T-helper 1 cell treated with Interleukin-12 subunit alpha and Interleukin-12 subunit beta and Interleukin-4 antibody, amounts not matched to agents 30 μg/mL and 1 μg/mL, for 36 hours (primary cell): ENCODE measurements at regions not wholly inside any gene's neighbourhood (a gene's known extent, or its start where the extent isn't known, plus 50 kb on each side); places are given as distances from the start of the nearest gene placed in this dataset.

Experiments used
- H3K27ac Mint-ChIP-seq: one replicate; pipeline ENCODE4 v1.8.0; 2021; ENCODE audit warnings: mild to moderate bottlenecking, mixed read lengths
- H3K27me3 Mint-ChIP-seq: one replicate; pipeline ENCODE4 v1.8.0; 2021; ENCODE audit warnings: low read depth, mixed read lengths
- H3K36me3 Mint-ChIP-seq: one replicate; pipeline ENCODE4 v1.8.0; 2021; ENCODE audit warnings: low read depth, mixed read lengths
- H3K4me1 Mint-ChIP-seq: one replicate; pipeline ENCODE4 v1.8.0; 2021; ENCODE audit warnings: low read depth, mixed read lengths
- H3K4me3 Mint-ChIP-seq: one replicate; pipeline ENCODE4 v1.8.0; 2021; ENCODE audit warnings: mild to moderate bottlenecking, moderate library complexity, mixed read lengths
- H3K9me3 Mint-ChIP-seq: one replicate; pipeline ENCODE4 v1.8.0; 2021; ENCODE audit warnings: mixed read lengths

GRCh38 chr6:37561361-37561760, 61.7 kb upstream of the CCDC167 start:
- H3K4me1 Mint-ChIP-seq: peaks cover 5% of the 10 kb centered on the region
- no peaks in the 10 kb centered on the region for H3K9me3 Mint-ChIP-seq
- H3K27me3 Mint-ChIP-seq: peaks cover 40% of the 10 kb centered on the region
- no peaks in the 10 kb centered on the region for H3K36me3 Mint-ChIP-seq
- no peak overlapping the region for H3K27ac Mint-ChIP-seq
- H3K4me3 Mint-ChIP-seq: no peak overlapping the region

GRCh38 chr6:37560737-37561103, 61.0 kb upstream of the CCDC167 start:
- peaks cover 40% of the 10 kb centered on the region for H3K27me3 Mint-ChIP-seq
- peaks cover 6% of the 10 kb centered on the region for H3K4me1 Mint-ChIP-seq
- H3K4me3 Mint-ChIP-seq: no peak overlapping the region
- no peaks in the 10 kb centered on the region for H3K9me3 Mint-ChIP-seq
- no peak overlapping the region for H3K27ac Mint-ChIP-seq
- H3K36me3 Mint-ChIP-seq: no peaks in the 10 kb centered on the region

DNA sequence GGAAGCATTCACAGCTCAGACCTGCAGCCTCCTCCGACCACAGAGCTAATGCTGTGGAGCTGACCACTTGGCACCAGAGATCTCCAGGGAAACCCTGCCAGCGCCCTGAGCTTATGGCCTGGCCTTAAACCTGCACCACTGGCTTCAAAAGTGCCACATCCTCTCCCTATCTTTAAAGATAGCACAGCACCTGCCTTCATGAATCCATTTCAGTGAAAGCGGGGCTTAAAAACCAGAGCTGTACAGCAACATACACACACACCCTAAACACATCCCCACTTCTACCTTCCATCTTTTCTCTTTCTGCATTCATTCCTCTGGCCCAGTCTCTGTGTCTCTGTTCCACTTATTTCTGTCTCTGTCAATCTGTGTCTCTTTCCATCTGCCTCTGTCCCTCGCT, 59.8 kb upstream of the CCDC167 start:
- no peaks in the 10 kb centered on the region for H3K9me3 Mint-ChIP-seq
- peaks cover 6% of the 10 kb centered on the region for H3K4me1 Mint-ChIP-seq
- peaks cover 31% of the 10 kb centered on the region for H3K27me3 Mint-ChIP-seq
- H3K27ac Mint-ChIP-seq: no peak overlapping the region
- no peaks in the 10 kb centered on the region for H3K36me3 Mint-ChIP-seq
- no peak overlapping the region for H3K4me3 Mint-ChIP-seq

DNA sequence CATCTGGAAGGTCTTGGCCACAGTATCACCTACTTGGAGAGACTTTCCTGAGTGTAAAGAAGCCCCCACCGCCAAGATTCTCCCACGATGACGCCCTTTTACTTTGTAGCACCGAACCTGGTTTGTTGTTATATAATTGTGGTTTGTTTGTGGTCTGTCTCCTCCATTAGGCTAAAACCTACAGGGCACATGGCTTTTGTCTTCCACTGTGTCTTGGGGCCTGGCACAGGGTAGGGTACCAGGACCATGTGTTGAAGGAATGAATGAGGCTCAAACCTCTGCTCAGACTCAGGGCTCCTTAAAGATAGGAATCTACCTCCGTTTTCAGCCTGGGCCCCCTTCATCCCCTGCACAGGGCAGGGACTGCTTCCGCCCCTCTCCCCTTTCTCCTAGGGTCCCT, 59.4 kb upstream of the CCDC167 start:
- Mint-ChIP-seq H3K36me3 (no peaks in the 10 kb centered on the region), H3K27me3 (peaks cover 29% of the 10 kb centered on the region), H3K27ac (no peak overlapping the region), H3K4me1 (peaks cover 10% of the 10 kb centered on the region), H3K4me3 (no peak overlapping the region), H3K9me3 (no peaks in the 10 kb centered on the region)

DNA sequence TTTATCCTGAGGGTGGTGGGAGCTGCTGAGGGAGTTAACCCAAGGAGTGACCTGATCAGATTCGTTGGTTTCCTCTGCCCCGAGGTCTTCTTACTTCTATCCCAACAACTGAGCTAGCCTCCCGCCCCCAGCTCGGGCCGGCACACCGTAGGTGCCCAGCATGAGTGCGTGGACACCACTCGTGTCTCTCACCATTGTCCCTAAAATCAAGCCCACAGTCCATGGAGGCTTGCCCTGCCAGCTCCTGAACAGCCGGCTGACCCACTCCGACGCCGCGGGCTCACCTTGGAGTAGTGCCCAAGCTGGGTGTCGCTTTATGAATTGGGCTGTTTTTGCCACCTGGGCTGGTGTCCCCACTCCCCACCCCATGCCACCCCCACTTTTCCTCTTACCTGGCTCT, 59.0 kb upstream of the CCDC167 start:
- Mint-ChIP-seq H3K4me1 (peaks cover 12% of the 10 kb centered on the region), H3K36me3 (no peaks in the 10 kb centered on the region), H3K9me3 (no peaks in the 10 kb centered on the region), H3K27me3 (peaks cover 26% of the 10 kb centered on the region), H3K27ac (no peak overlapping the region), H3K4me3 (no peak overlapping the region)

DNA sequence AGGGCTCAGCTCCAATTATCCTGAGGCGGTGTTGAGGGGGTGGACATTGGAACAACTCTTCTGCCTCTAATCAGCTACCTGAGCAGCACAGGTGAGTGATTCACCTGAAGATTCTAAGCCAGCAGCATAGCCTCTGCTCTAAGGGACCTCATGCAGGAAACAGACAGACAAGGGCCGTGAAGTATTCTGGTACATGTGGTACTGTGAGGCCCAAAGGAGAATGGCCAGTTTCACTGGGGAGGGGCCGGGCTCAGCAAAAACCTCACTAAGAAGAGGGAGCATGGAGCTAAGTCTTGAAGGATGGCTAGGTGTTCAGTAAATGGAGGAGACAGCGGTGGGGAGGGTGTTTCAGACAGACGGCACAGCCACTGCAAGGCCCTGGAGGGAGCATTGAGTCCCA, 58.5 kb upstream of the CCDC167 start:
- Mint-ChIP-seq H3K36me3 (no peaks in the 10 kb centered on the region), H3K4me1 (peaks cover 15% of the 10 kb centered on the region), H3K9me3 (no peaks in the 10 kb centered on the region), H3K4me3 (no peak overlapping the region), H3K27ac (no peak overlapping the region), H3K27me3 (peaks cover 23% of the 10 kb centered on the region)

DNA sequence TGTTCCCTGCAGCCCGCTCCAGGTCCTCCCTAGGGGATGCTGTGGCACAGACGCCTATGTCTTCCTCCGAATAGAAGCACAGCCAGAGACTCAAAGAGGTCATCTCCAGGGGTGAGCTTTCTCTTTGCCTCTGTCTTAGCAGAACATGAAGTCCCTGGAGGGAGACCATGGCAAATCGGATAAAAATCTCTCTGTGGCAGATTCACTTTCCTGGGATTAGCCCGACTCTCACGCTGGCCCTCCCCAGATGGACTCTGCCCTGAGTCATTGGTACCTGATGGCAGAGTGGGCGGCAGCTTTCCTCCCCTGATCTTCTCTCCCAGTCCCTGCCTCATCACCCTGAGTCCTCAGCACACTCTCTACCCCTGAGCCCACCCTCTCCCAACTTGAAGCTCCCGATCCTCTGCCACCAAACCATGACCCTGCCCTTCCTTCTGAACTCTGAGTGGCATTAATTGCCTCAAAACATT, 58.0 kb upstream of the CCDC167 start:
- Mint-ChIP-seq H3K4me1 (peaks cover 15% of the 10 kb centered on the region), H3K27ac (no peak overlapping the region), H3K36me3 (no peaks in the 10 kb centered on the region), H3K9me3 (no peaks in the 10 kb centered on the region), H3K27me3 (peaks cover 23% of the 10 kb centered on the region), H3K4me3 (no peak overlapping the region)

GRCh38 chr6:37556881-37557644, 57.4 kb upstream of the CCDC167 start:
- Mint-ChIP-seq H3K4me1 (peaks cover 15% of the 10 kb centered on the region), H3K27me3 (peaks cover 23% of the 10 kb centered on the region), H3K9me3 (no peaks in the 10 kb centered on the region), H3K36me3 (no peaks in the 10 kb centered on the region), H3K27ac (no peak overlapping the region), H3K4me3 (no peak overlapping the region)

- H3K4me1 Mint-ChIP-seq: peaks cover 15% of the 10 kb centered on the region
- H3K36me3 Mint-ChIP-seq: no peaks in the 10 kb centered on the region
- peaks cover 17% of the 10 kb centered on the region for H3K27me3 Mint-ChIP-seq
- no peak overlapping the region for H3K27ac Mint-ChIP-seq
- no peak overlapping the region for H3K4me3 Mint-ChIP-seq
- no peaks in the 10 kb centered on the region for H3K9me3 Mint-ChIP-seq
Measured at GRCh38 chr6:37555040-37555781, 55.5 kb upstream of the CCDC167 start.

GRCh38 chr6:37554480-37554819, 54.8 kb upstream of the CCDC167 start:
- Mint-ChIP-seq H3K36me3 (no peaks in the 10 kb centered on the region), H3K4me1 (peaks cover 13% of the 10 kb centered on the region), H3K27me3 (peaks cover 11% of the 10 kb centered on the region), H3K27ac (no peak overlapping the region), H3K4me3 (no peak overlapping the region), H3K9me3 (no peaks in the 10 kb centered on the region)

DNA sequence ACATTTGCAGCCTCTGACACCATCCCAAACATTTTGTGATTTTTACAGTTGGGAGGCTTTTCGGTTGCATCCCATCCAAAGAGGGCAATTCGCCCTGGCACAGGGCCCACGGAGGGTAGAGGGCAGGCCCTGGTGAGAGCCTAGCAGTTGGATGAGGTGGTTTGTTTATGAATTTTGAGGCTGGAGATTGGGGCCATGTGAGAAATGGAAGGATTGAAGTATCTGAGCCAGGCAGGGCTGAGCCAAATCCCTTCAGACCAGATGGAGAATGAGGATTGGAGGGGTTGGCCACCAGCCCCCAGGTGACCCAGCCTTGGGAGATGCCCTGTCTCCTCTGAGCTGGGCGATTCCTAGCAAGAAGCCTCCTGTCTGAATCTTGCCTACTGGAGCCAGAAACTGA, 52.6 kb upstream of the CCDC167 start:
- peaks cover 16% of the 10 kb centered on the region for H3K4me1 Mint-ChIP-seq
- no peaks in the 10 kb centered on the region for H3K27me3 Mint-ChIP-seq
- H3K27ac Mint-ChIP-seq: no peak overlapping the region

GRCh38 chr6:37551867-37552266, 52.2 kb upstream of the CCDC167 start:
- Mint-ChIP-seq H3K4me3 (no peak overlapping the region), H3K4me1 (peaks cover 16% of the 10 kb centered on the region)

More for the DNA sequence above, 52.6 kb upstream of the CCDC167 start:
- Mint-ChIP-seq H3K4me3 (no peak overlapping the region), H3K9me3 (no peaks in the 10 kb centered on the region), H3K36me3 (no peaks in the 10 kb centered on the region)

GRCh38 chr6:37551446-37551845, 51.8 kb upstream of the CCDC167 start:
- no peak overlapping the region for H3K4me3 Mint-ChIP-seq
- peaks cover 16% of the 10 kb centered on the region for H3K4me1 Mint-ChIP-seq
- H3K36me3 Mint-ChIP-seq: no peaks in the 10 kb centered on the region
- no peaks in the 10 kb centered on the region for H3K27me3 Mint-ChIP-seq
- no peaks in the 10 kb centered on the region for H3K9me3 Mint-ChIP-seq
- H3K27ac Mint-ChIP-seq: no peak overlapping the region

More at GRCh38 chr6:37551867-37552266, 52.2 kb upstream of the CCDC167 start:
- H3K36me3 Mint-ChIP-seq: no peaks in the 10 kb centered on the region
- H3K9me3 Mint-ChIP-seq: no peaks in the 10 kb centered on the region
- no peak overlapping the region for H3K27ac Mint-ChIP-seq
- H3K27me3 Mint-ChIP-seq: no peaks in the 10 kb centered on the region

DNA sequence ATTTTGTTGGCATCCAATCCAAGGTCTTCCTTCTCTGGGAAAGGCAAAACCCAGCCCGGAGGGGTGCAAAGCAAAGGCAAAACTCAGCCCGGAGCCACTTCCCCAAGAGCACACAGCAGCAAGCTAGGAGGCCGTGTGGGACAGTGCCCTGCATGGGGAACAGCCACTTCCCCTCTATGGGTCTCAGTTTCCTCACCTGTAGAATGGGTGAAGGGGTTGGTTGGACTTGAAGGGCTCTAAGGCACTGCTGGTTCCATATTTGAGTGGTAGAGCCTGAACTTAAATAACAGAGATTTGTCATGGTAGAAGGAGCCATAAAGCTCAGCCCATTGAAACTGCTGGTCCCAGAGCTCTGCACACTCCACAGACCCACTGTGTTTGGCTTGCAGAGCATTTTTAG, 51.3 kb upstream of the CCDC167 start:
- H3K4me1 Mint-ChIP-seq: peaks cover 16% of the 10 kb centered on the region

DNA sequence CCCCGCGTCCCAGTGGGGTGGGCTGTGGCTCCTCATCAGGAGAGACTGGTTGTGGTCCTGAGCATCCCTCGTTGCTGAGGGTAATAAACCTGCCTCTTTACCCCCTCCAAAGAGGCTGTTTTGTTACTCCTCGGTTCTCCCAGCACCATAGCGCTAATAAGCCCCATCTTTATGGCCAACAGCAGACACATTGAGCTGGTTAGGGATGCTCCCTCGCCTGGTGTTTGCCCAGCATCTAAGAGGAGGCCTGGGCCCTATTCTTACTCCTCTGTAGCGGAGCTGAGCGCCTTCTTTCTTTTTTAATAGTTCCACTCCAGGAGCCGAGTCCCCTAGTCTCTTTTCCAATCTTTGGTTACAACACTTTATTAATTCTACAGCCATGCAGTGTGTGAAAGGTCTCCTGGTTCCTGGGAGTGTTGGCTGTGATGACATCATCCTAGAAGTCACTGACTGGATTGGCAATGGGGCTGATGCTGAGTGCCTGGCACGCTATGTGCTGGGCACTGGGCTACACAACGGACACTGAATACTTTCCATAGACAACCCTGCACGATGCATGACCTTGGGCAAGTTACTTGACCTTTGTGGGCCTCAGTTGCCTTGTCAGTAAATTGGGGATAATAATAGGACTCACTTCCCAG, 50.6 kb upstream of the CCDC167 start:
- H3K36me3 Mint-ChIP-seq: no peaks in the 10 kb centered on the region
- no peaks in the 10 kb centered on the region for H3K9me3 Mint-ChIP-seq
- H3K4me1 Mint-ChIP-seq: peaks cover 15% of the 10 kb centered on the region
- no peak overlapping the region for H3K4me3 Mint-ChIP-seq
- H3K27ac Mint-ChIP-seq: no peak overlapping the region
- H3K27me3 Mint-ChIP-seq: no peaks in the 10 kb centered on the region

More for the DNA sequence above, 51.3 kb upstream of the CCDC167 start:
- Mint-ChIP-seq H3K36me3 (no peaks in the 10 kb centered on the region), H3K27me3 (no peaks in the 10 kb centered on the region), H3K9me3 (no peaks in the 10 kb centered on the region), H3K4me3 (no peak overlapping the region), H3K27ac (no peak overlapping the region)
